ENCODE measurements at regions not wholly inside any gene's neighbourhood (a gene's known extent, or its start where the extent isn't known, plus 50 kb on each side); places are given as distances from the start of the nearest gene placed in this dataset.

DNA sequence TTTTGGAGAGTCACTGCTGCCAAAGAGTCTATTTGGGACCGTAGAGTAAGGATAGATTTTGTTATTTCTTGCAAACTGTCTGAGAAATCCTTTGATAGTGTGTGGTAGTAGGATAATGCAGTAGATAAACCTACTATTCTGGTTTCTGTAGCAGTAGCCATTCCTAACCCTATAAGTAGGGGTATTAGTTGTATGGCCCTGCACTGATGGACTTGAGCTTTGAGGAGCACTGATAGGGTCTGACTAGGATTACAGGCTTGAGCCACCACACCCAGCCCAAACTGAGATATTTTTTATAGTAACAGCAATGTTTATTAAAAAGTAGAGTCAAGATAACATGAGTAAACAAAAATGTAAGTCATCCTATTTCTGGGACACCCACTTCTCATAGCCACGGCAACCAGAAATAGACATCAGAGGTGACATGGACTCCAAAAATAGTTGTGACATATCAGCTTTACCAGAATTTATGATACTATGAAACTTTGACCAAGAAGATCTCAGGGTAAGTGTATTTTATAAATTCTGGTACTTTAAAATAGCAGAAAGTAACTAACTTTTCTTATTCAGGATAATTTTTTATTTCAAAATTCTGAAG, 479.1 kb downstream of the SUCLA2 start:
- Histone ChIP-seq H3K27me3 (ENCODE audit: insufficient read depth, low read depth, low read length) (no peaks in the 10 kb centered on the region), H3F3A (ENCODE audit: insufficient read depth, low read length, poor library complexity, severe bottlenecking) (no peaks in the 10 kb centered on the region), H3K36me3 (ENCODE audit: insufficient read depth, low read length) (no peaks in the 10 kb centered on the region), H2AFZ (ENCODE audit: low read depth, low read length) (no peak overlapping the region), H3K4me2 (ENCODE audit: low read length) (no peak overlapping the region), H3K9me2 (ENCODE audit: insufficient read depth, low read length) (no peaks in the 10 kb centered on the region), H3K9ac (ENCODE audit: low read length) (no peak overlapping the region), H3K79me2 (replicated peaks; ENCODE audit: insufficient read depth, low read length) (no peaks in the 10 kb centered on the region), H3K27ac (ENCODE audit: low read length) (no peak overlapping the region), H4K20me1 (ENCODE audit: insufficient read depth) (no peaks in the 10 kb centered on the region), H3K9me3 (ENCODE audit: low read length) (no peaks in the 10 kb centered on the region), H3K4me3 (ENCODE audit: low read length) (no peak overlapping the region)
- TF ChIP-seq RAD21 (conservative IDR thresholded peaks at IDR 0.05): no peak
- no peak for TF ChIP-seq EZH2 (IDR thresholded peaks at IDR 0.05; ENCODE audit: borderline replicate concordance, insufficient read depth, low read length, poor library complexity, severe bottlenecking)
- TF ChIP-seq MXI1 (conservative IDR thresholded peaks at IDR 0.05; ENCODE audit: poor library complexity, severe bottlenecking): no peak
- TF ChIP-seq, protein P1, sequence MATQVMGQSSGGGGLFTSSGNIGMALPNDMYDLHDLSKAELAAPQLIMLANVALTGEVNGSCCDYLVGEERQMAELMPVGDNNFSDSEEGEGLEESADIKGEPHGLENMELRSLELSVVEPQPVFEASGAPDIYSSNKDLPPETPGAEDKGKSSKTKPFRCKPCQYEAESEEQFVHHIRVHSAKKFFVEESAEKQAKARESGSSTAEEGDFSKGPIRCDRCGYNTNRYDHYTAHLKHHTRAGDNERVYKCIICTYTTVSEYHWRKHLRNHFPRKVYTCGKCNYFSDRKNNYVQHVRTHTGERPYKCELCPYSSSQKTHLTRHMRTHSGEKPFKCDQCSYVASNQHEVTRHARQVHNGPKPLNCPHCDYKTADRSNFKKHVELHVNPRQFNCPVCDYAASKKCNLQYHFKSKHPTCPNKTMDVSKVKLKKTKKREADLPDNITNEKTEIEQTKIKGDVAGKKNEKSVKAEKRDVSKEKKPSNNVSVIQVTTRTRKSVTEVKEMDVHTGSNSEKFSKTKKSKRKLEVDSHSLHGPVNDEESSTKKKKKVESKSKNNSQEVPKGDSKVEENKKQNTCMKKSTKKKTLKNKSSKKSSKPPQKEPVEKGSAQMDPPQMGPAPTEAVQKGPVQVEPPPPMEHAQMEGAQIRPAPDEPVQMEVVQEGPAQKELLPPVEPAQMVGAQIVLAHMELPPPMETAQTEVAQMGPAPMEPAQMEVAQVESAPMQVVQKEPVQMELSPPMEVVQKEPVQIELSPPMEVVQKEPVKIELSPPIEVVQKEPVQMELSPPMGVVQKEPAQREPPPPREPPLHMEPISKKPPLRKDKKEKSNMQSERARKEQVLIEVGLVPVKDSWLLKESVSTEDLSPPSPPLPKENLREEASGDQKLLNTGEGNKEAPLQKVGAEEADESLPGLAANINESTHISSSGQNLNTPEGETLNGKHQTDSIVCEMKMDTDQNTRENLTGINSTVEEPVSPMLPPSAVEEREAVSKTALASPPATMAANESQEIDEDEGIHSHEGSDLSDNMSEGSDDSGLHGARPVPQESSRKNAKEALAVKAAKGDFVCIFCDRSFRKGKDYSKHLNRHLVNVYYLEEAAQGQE (IDR thresholded peaks at IDR 0.05; ENCODE audit: borderline replicate concordance): no peak
- TF ChIP-seq, protein P2, sequence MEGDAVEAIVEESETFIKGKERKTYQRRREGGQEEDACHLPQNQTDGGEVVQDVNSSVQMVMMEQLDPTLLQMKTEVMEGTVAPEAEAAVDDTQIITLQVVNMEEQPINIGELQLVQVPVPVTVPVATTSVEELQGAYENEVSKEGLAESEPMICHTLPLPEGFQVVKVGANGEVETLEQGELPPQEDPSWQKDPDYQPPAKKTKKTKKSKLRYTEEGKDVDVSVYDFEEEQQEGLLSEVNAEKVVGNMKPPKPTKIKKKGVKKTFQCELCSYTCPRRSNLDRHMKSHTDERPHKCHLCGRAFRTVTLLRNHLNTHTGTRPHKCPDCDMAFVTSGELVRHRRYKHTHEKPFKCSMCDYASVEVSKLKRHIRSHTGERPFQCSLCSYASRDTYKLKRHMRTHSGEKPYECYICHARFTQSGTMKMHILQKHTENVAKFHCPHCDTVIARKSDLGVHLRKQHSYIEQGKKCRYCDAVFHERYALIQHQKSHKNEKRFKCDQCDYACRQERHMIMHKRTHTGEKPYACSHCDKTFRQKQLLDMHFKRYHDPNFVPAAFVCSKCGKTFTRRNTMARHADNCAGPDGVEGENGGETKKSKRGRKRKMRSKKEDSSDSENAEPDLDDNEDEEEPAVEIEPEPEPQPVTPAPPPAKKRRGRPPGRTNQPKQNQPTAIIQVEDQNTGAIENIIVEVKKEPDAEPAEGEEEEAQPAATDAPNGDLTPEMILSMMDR (IDR thresholded peaks at IDR 0.05; ENCODE audit: poor library complexity, severe bottlenecking): no peak
- TF ChIP-seq SMC3 (conservative IDR thresholded peaks at IDR 0.05; ENCODE audit: poor library complexity): no peak
- TF ChIP-seq TAF1 (IDR thresholded peaks at IDR 0.05; ENCODE audit: low read depth): no peak
- TF ChIP-seq POLR2AphosphoS5 (IDR thresholded peaks at IDR 0.05): no peak
- TF ChIP-seq EP300 (conservative IDR thresholded peaks at IDR 0.05; ENCODE audit: poor library complexity, severe bottlenecking): no peak

DNA sequence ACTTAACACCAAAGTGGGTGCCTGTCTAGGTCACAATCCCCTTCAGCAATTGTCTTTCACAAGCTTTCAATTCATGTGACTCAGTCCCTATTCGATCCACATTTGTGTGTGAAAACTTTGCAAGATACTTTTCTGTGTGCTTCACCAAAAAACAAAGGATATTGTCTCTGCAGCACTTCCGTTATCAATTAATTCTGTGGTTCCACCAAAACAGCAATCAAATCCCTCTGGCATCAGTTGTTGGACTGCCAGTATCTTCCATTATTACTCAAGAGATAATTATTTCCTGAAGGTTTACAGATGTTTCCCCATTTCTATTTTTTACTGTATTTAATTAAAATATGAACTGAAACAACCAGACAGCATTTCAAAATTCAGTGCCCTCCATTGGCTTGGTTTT, 481.4 kb downstream of the SUCLA2 start:
- Histone ChIP-seq H3K9me3 (ENCODE audit: low read length) (no peaks in the 10 kb centered on the region), H3K9me2 (ENCODE audit: insufficient read depth, low read length) (no peaks in the 10 kb centered on the region), H3K4me3 (ENCODE audit: low read length) (no peak overlapping the region), H4K20me1 (ENCODE audit: insufficient read depth) (no peaks in the 10 kb centered on the region), H2AFZ (ENCODE audit: low read depth, low read length) (no peak overlapping the region), H3K9ac (ENCODE audit: low read length) (no peak overlapping the region), H3K79me2 (replicated peaks; ENCODE audit: insufficient read depth, low read length) (no peaks in the 10 kb centered on the region), H3K36me3 (ENCODE audit: insufficient read depth, low read length) (no peaks in the 10 kb centered on the region), H3K27ac (ENCODE audit: low read length) (no peak overlapping the region), H3K27me3 (ENCODE audit: insufficient read depth, low read depth, low read length) (no peaks in the 10 kb centered on the region), H3F3A (ENCODE audit: insufficient read depth, low read length, poor library complexity, severe bottlenecking) (no peaks in the 10 kb centered on the region), H3K4me2 (ENCODE audit: low read length) (no peak overlapping the region)
- TF ChIP-seq MXI1 (conservative IDR thresholded peaks at IDR 0.05; ENCODE audit: poor library complexity, severe bottlenecking) (no peak), RAD21 (conservative IDR thresholded peaks at IDR 0.05) (no peak), TAF1 (IDR thresholded peaks at IDR 0.05; ENCODE audit: low read depth) (no peak), SMC3 (conservative IDR thresholded peaks at IDR 0.05; ENCODE audit: poor library complexity) (no peak), POLR2AphosphoS5 (IDR thresholded peaks at IDR 0.05) (no peak), EZH2 (IDR thresholded peaks at IDR 0.05; ENCODE audit: borderline replicate concordance, insufficient read depth, low read length, poor library complexity, severe bottlenecking) (no peak), EP300 (conservative IDR thresholded peaks at IDR 0.05; ENCODE audit: poor library complexity, severe bottlenecking) (no peak)
- TF ChIP-seq, protein P1 (IDR thresholded peaks at IDR 0.05; ENCODE audit: borderline replicate concordance): no peak
- TF ChIP-seq, protein P2 (IDR thresholded peaks at IDR 0.05; ENCODE audit: poor library complexity, severe bottlenecking): no peak

Data from neural cell (in vitro differentiated cells).